GM12801 (cell line): ENCODE measurements at regions not wholly inside any gene's neighbourhood (a gene's known extent, or its start where the extent isn't known, plus 50 kb on each side); places are given as distances from the start of the nearest gene placed in this dataset.

Experiments used
- TF ChIP-seq, protein P1 (sequence below): IDR thresholded peaks from one replicate; pipeline ENCODE4 v1.5.1; 2011; ENCODE audit warnings: control low read depth; ENCODE audit not compliant: insufficient read length; ENCODE audit errors: extremely low read depth

DNA sequence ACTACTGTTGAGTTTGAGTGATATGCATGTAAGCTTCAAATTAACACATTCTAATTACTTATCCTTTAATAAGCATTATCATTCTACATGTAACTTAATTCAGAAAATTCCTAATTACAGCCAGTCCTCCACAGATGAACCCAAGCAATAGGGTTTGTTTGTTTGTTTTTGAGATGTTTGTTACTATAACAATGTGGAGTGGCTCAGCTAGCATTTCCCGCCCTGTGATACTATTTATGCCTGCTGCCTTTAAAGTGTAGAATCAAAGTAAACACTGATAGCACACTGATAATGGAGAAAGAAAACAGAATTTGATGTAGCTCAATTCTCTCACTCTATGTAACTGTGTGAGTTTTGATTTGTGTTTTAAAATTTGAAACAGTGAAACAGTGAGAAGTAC is 105.1 kb upstream of the IGF1R start:
- TF ChIP-seq, protein P1, sequence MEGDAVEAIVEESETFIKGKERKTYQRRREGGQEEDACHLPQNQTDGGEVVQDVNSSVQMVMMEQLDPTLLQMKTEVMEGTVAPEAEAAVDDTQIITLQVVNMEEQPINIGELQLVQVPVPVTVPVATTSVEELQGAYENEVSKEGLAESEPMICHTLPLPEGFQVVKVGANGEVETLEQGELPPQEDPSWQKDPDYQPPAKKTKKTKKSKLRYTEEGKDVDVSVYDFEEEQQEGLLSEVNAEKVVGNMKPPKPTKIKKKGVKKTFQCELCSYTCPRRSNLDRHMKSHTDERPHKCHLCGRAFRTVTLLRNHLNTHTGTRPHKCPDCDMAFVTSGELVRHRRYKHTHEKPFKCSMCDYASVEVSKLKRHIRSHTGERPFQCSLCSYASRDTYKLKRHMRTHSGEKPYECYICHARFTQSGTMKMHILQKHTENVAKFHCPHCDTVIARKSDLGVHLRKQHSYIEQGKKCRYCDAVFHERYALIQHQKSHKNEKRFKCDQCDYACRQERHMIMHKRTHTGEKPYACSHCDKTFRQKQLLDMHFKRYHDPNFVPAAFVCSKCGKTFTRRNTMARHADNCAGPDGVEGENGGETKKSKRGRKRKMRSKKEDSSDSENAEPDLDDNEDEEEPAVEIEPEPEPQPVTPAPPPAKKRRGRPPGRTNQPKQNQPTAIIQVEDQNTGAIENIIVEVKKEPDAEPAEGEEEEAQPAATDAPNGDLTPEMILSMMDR: no peak

DNA sequence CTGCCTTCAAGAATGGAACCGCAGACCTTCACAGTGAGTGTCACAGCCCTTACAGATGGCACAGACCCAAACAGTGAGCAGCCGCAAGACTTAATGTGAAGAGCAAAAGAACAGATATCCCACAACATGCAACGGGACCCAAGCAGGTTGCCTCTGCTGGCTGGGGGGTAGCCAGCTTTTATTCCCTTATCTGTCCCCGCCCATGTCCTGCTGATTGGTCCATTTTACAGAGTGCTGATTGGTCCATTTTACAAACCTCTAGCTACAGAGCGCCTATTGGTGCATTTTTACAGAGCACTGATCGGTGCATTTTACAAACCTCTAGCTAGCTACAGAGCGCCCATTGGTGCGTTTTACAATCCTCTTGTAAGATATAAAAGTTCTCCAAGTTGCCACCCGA is 102.0 kb upstream of the IGF1R start:
- TF ChIP-seq, protein P1: no peak

GRCh38 chr15:98547275-98547674 is 101.1 kb upstream of the IGF1R start:
- TF ChIP-seq, protein P1: no peak

DNA sequence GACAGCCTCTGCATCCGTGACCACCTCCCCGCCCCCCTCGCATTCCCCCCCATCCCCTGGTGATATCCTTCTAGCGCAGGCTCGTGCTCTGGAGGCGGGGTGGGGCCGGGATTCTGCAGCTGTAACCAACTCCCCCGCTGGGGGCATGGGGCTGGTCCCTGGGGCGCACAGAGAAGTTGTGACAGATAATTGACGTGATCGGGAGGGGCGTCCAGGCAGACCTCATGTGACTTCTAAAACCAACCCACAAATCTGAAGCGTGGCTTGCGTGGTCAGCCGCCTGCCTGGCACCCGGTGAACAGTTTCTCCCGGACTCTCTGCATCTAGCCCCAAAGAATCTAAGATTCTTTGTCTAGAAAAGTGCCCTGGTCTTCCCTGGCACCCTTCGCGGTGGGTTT is 100.6 kb upstream of the IGF1R start:
- TF ChIP-seq, protein P1: no peak

DNA sequence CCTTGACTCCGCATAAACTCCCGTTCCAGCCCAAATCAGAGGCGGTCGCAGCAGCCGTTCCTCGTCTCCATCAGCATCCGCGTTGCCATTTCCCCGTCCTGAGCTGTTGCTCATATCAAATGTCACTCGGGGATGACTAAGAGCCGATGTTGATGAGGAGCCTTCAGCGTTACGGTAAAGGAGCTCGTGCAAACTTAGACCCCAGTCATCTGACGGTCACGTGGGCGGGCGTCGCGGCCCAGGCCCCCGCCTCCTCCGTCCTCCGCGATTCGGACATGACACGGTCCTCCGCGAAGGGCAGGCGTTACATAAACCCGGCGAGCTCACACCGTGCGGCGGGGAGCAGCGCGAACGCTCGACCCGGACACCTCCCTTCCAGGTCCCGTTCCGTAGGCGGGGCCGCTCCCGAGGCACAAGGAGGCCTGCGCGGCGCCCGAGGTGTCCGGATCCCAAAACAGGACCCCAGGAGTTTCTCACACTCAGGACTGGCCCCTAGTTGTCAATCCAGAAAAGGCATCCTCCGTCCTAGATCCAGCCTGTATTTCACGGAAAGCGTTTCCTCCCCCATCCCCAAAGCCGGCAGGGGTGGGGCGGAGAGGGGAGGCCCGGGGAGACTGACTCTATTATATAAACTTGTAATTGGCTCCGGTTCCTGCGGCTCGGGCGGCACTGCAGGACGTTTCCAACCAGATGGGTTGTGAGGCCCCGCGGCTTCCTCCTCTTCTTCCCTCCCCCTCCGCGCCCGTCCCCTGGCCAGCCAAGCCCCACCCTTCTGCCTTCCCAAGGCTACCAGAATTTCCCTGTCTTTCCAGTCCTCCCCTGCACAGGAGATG is 100.0 kb upstream of the IGF1R start:
- TF ChIP-seq, protein P1: no peak

GRCh38 chr15:98549003-98549402 is 99.3 kb upstream of the IGF1R start:
- TF ChIP-seq, protein P1: no peak

- TF ChIP-seq, protein P1: no peak
Measured at GRCh38 chr15:98549741-98550140, 98.6 kb upstream of the IGF1R start.
